ENCODE measurements at regions not wholly inside any gene's neighbourhood (a gene's known extent, or its start where the extent isn't known, plus 50 kb on each side); places are given as distances from the start of the nearest gene placed in this dataset.

DNA sequence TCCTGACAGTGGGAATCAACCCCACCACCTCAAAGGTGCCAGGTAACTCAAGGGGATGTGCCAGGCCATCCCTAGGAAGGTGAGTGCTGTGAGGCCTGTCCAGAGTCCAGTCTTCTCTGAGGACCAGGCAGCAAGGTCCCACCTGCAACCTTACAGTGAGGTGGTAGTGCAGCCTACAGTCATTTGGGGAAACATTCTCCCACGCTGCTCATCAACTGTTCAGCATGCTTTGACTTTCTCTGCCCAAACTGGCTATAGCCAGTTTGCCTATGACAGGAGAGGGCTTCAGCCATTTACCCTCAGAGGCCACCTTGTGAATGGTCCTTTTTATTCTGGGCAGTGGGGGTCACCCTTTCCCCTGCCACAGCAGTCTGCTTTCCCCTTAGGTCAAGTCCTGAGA lies 81.9 kb downstream of the ATPSCKMT start:
- no peaks in the 10 kb centered on the region for H3K36me3 ChIP-seq (ENCODE audit: control insufficient read depth in 4 of 4, insufficient read depth in 3 of 4, low read depth in 1 of 4, low read length in 3 of 4)
- peaks cover 4 to 21% (median 15%) of the 10 kb centered on the region in 4 donors for H3K9me3 ChIP-seq (ENCODE audit: control insufficient read depth in 4 of 4, low read length in 3 of 4)
- no peaks in the 10 kb centered on the region for H3K27me3 ChIP-seq (ENCODE audit: control insufficient read depth in 4 of 4, insufficient read depth in 4 of 4, low read length in 3 of 4)
- no peak overlapping the region for H3K9ac ChIP-seq (ENCODE audit: low read depth in 1 of 2, low read length in 2 of 2)
- no peaks in the 10 kb centered on the region for H3K4me1 ChIP-seq (ENCODE audit: control insufficient read depth in 4 of 4, insufficient read depth in 4 of 4, low read length in 3 of 4)
- DNase-seq (ENCODE audit: low spot score) = no peak
- TF ChIP-seq HNF4A (conservative IDR thresholded peaks at IDR 0.05) (no peak), FOXA1 (IDR thresholded peaks at IDR 0.05) (no peak), HNF4G (IDR thresholded peaks at IDR 0.05) (no peak), TAF1 (conservative IDR thresholded peaks at IDR 0.05) (no peak), RAD21 (IDR thresholded peaks at IDR 0.05) (no peak)
- 87% methylated on average over 1 of the region's 1 CpG for WGBS
- no peak overlapping the region for H3K4me3 ChIP-seq (ENCODE audit: low read depth in 1 of 3, low read length in 3 of 3)
- H3K27ac ChIP-seq (ENCODE audit: low read depth in 1 of 2, low read length in 2 of 2) = no peak overlapping the region

- TF ChIP-seq RAD21 (IDR thresholded peaks at IDR 0.05) (no peak), EGR1 (IDR thresholded peaks at IDR 0.05; ENCODE audit: low read depth in 2 of 2) (no peak), ZBTB33 (IDR thresholded peaks at IDR 0.05) (no peak), SP1 (IDR thresholded peaks at IDR 0.05) (no peak), NR2F2 (IDR thresholded peaks at IDR 0.05) (no peak), TAF1 (conservative IDR thresholded peaks at IDR 0.05) (no peak), YY1 (IDR thresholded peaks at IDR 0.05) (no peak), RXRA (IDR thresholded peaks at IDR 0.05) (no peak), JUND (IDR thresholded peaks at IDR 0.05) (no peak), HNF4A (conservative IDR thresholded peaks at IDR 0.05) (no peak)
- TF ChIP-seq, protein P1, sequence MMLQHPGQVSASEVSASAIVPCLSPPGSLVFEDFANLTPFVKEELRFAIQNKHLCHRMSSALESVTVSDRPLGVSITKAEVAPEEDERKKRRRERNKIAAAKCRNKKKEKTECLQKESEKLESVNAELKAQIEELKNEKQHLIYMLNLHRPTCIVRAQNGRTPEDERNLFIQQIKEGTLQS (IDR thresholded peaks at IDR 0.05) = no peak
- WGBS = 98% methylated on average over 1 of the region's 1 CpG
- no peak for DNase-seq (ENCODE audit: low spot score)
- Histone ChIP-seq H3K4me3 (ENCODE audit: low read depth in 1 of 3, low read length in 3 of 3) (no peak overlapping the region), H3K36me3 (ENCODE audit: control insufficient read depth in 4 of 4, insufficient read depth in 3 of 4, low read depth in 1 of 4, low read length in 3 of 4) (no peaks in the 10 kb centered on the region), H3K9ac (ENCODE audit: low read depth in 1 of 2, low read length in 2 of 2) (no peak overlapping the region), H3K27ac (ENCODE audit: low read depth in 1 of 2, low read length in 2 of 2) (no peak overlapping the region), H3K4me1 (ENCODE audit: control insufficient read depth in 4 of 4, insufficient read depth in 4 of 4, low read length in 3 of 4) (no peaks in the 10 kb centered on the region), H3K27me3 (ENCODE audit: control insufficient read depth in 4 of 4, insufficient read depth in 4 of 4, low read length in 3 of 4) (no peaks in the 10 kb centered on the region), H3K9me3 (ENCODE audit: control insufficient read depth in 4 of 4, low read length in 3 of 4) (peaks cover 4 to 21% (median 15%) of the 10 kb centered on the region in 4 donors)
Measured at GRCh38 chr5:10166392-10166791, 83.3 kb downstream of the ATPSCKMT start.

GRCh38 chr5:10162468-10162867 lies 87.2 kb downstream of the ATPSCKMT start:
- TF ChIP-seq HNF4G (IDR thresholded peaks at IDR 0.05) (no peak), FOXA2 (IDR thresholded peaks at IDR 0.05) (no peak), FOXA1 (IDR thresholded peaks at IDR 0.05) (no peak), HNF4A (conservative IDR thresholded peaks at IDR 0.05) (no peak), RAD21 (IDR thresholded peaks at IDR 0.05) (no peak)
- TF ChIP-seq, protein P1 (IDR thresholded peaks at IDR 0.05) = no peak
- Histone ChIP-seq H3K4me1 (ENCODE audit: control insufficient read depth in 4 of 4, insufficient read depth in 4 of 4, low read length in 3 of 4) (no peaks in the 10 kb centered on the region), H3K36me3 (ENCODE audit: control insufficient read depth in 4 of 4, insufficient read depth in 3 of 4, low read depth in 1 of 4, low read length in 3 of 4) (no peaks in the 10 kb centered on the region), H3K4me3 (ENCODE audit: low read depth in 1 of 3, low read length in 3 of 3) (no peak overlapping the region), H3K9ac (ENCODE audit: low read depth in 1 of 2, low read length in 2 of 2) (no peak overlapping the region), H3K27ac (ENCODE audit: low read depth in 1 of 2, low read length in 2 of 2) (no peak overlapping the region), H3K9me3 (ENCODE audit: control insufficient read depth in 4 of 4, low read length in 3 of 4) (peaks cover 4 to 21% (median 15%) of the 10 kb centered on the region in 4 donors), H3K27me3 (ENCODE audit: control insufficient read depth in 4 of 4, insufficient read depth in 4 of 4, low read length in 3 of 4) (no peaks in the 10 kb centered on the region)
- no peak for DNase-seq (ENCODE audit: low spot score)
- 50% methylated on average over 5 of the region's 5 CpGs for WGBS
